ENCODE measurements at regions not wholly inside any gene's neighbourhood (a gene's known extent, or its start where the extent isn't known, plus 50 kb on each side); places are given as distances from the start of the nearest gene placed in this dataset.

GRCh38 chr14:83372271-83372670, 1838.6 kb upstream of the SEL1L start:
- TF ChIP-seq EZH2phosphoT487 (IDR thresholded peaks at IDR 0.05; ENCODE audit: insufficient read depth, low read depth) = no peak
- TF ChIP-seq EZH2 (IDR thresholded peaks at IDR 0.05; ENCODE audit: insufficient read depth, poor library complexity, severe bottlenecking) = no peak
